IPS-18a (cell line): ENCODE measurements at regions not wholly inside any gene's neighbourhood (a gene's known extent, or its start where the extent isn't known, plus 50 kb on each side); places are given as distances from the start of the nearest gene placed in this dataset.
"Not testable (repeated sequence)": the region's sequence is repeated elsewhere in the genome, so short reads cannot be mapped to it uniquely, and the experiment has no call there.

ENCODE experiments used
- H3K27ac ChIP-seq: one replicate; pipeline ENCODE4 v1.5.1; 2013; ENCODE audit warnings: low read length
- H3K27me3 ChIP-seq: one replicate; pipeline ENCODE4 v1.6.1; 2013; ENCODE audit warnings: mild to moderate bottlenecking, low read length; ENCODE audit not compliant: control insufficient read depth, insufficient read depth
- H3K36me3 ChIP-seq: one replicate; pipeline ENCODE4 v1.6.1; 2013; ENCODE audit warnings: low read depth, low read length; ENCODE audit not compliant: control insufficient read depth
- H3K4me1 ChIP-seq: one replicate; pipeline ENCODE4 v1.6.1; 2013; ENCODE audit warnings: low read depth, low read length; ENCODE audit not compliant: control insufficient read depth
- H3K4me3 ChIP-seq: one replicate; pipeline ENCODE4 v1.5.1; 2013; ENCODE audit warnings: low read length
- H3K9ac ChIP-seq: one replicate; pipeline ENCODE4 v1.6.1; 2013; ENCODE audit warnings: mild to moderate bottlenecking, low read length, moderate library complexity
- H3K9me3 ChIP-seq: one replicate; pipeline ENCODE4 v1.6.1; 2013; ENCODE audit warnings: low read depth, low read length; ENCODE audit not compliant: control insufficient read depth

- not testable (repeated sequence) for H3K27ac ChIP-seq, H3K27me3 ChIP-seq, H3K9me3 ChIP-seq, H3K9ac ChIP-seq, H3K36me3 ChIP-seq, H3K4me3 ChIP-seq, H3K4me1 ChIP-seq
Measured at GRCh38 chr17:13659051-13659450, 57.3 kb upstream of the HS3ST3A1 start.

GRCh38 chr17:13665872-13666635 lies 64.3 kb upstream of the HS3ST3A1 start:
- H3K9ac ChIP-seq = no peak overlapping the region
- H3K4me3 ChIP-seq = no peak overlapping the region
- no peak overlapping the region for H3K27ac ChIP-seq
- no peaks in the 10 kb centered on the region for H3K27me3 ChIP-seq
- no peaks in the 10 kb centered on the region for H3K9me3 ChIP-seq
- peaks cover 5% of the 10 kb centered on the region for H3K4me1 ChIP-seq
- no peaks in the 10 kb centered on the region for H3K36me3 ChIP-seq

GRCh38 chr17:13671341-13671740 lies 69.6 kb upstream of the HS3ST3A1 start:
- H3K27me3 ChIP-seq = no peaks in the 10 kb centered on the region
- no peak overlapping the region for H3K4me3 ChIP-seq
- no peaks in the 10 kb centered on the region for H3K9me3 ChIP-seq
- H3K4me1 ChIP-seq = peaks cover 17% of the 10 kb centered on the region
- H3K36me3 ChIP-seq = no peaks in the 10 kb centered on the region
- no peak overlapping the region for H3K9ac ChIP-seq
- H3K27ac ChIP-seq = no peak overlapping the region

GRCh38 chr17:13671771-13672170 lies 70.0 kb upstream of the HS3ST3A1 start:
- Histone ChIP-seq H3K27ac (no peak overlapping the region), H3K4me3 (no peak overlapping the region), H3K9ac (no peak overlapping the region), H3K36me3 (no peaks in the 10 kb centered on the region), H3K27me3 (no peaks in the 10 kb centered on the region), H3K4me1 (peaks cover 17% of the 10 kb centered on the region), H3K9me3 (no peaks in the 10 kb centered on the region)

GRCh38 chr17:13678361-13678760 lies 76.6 kb upstream of the HS3ST3A1 start:
- no peak overlapping the region for H3K27ac ChIP-seq
- H3K4me1 ChIP-seq = no peaks in the 10 kb centered on the region
- H3K36me3 ChIP-seq = no peaks in the 10 kb centered on the region

GRCh38 chr17:13678841-13679240 lies 77.1 kb upstream of the HS3ST3A1 start:
- Histone ChIP-seq H3K4me1 (no peaks in the 10 kb centered on the region), H3K9ac (no peak overlapping the region), H3K27me3 (no peaks in the 10 kb centered on the region), H3K27ac (no peak overlapping the region), H3K4me3 (no peak overlapping the region), H3K9me3 (no peaks in the 10 kb centered on the region), H3K36me3 (no peaks in the 10 kb centered on the region)

More at GRCh38 chr17:13678361-13678760, 76.6 kb upstream of the HS3ST3A1 start:
- Histone ChIP-seq H3K27me3 (no peaks in the 10 kb centered on the region), H3K9me3 (no peaks in the 10 kb centered on the region), H3K9ac (no peak overlapping the region), H3K4me3 (no peak overlapping the region)

GRCh38 chr17:13688716-13689115 lies 87.0 kb upstream of the HS3ST3A1 start:
- Histone ChIP-seq H3K4me3 (no peak overlapping the region), H3K9ac (no peak overlapping the region), H3K27me3 (no peaks in the 10 kb centered on the region), H3K4me1 (no peaks in the 10 kb centered on the region), H3K27ac (no peak overlapping the region), H3K36me3 (no peaks in the 10 kb centered on the region), H3K9me3 (no peaks in the 10 kb centered on the region)

GRCh38 chr17:13690806-13691205 lies 89.1 kb upstream of the HS3ST3A1 start:
- no peak overlapping the region for H3K27ac ChIP-seq
- no peaks in the 10 kb centered on the region for H3K27me3 ChIP-seq
- no peaks in the 10 kb centered on the region for H3K36me3 ChIP-seq
- no peak overlapping the region for H3K4me3 ChIP-seq
- H3K9me3 ChIP-seq = no peaks in the 10 kb centered on the region
- H3K9ac ChIP-seq = no peak overlapping the region
- H3K4me1 ChIP-seq = no peaks in the 10 kb centered on the region

GRCh38 chr17:13694934-13695333 lies 93.2 kb upstream of the HS3ST3A1 start:
- no peaks in the 10 kb centered on the region for H3K27me3 ChIP-seq
- no peak overlapping the region for H3K27ac ChIP-seq
- no peaks in the 10 kb centered on the region for H3K4me1 ChIP-seq
- H3K9ac ChIP-seq = no peak overlapping the region
- no peak overlapping the region for H3K4me3 ChIP-seq
- no peaks in the 10 kb centered on the region for H3K9me3 ChIP-seq
- H3K36me3 ChIP-seq = no peaks in the 10 kb centered on the region

GRCh38 chr17:13698832-13699231 lies 97.1 kb upstream of the HS3ST3A1 start:
- H3K36me3 ChIP-seq = no peaks in the 10 kb centered on the region
- no peaks in the 10 kb centered on the region for H3K27me3 ChIP-seq
- H3K9me3 ChIP-seq = no peaks in the 10 kb centered on the region
- no peak overlapping the region for H3K4me3 ChIP-seq
- no peak overlapping the region for H3K27ac ChIP-seq
- no peaks in the 10 kb centered on the region for H3K4me1 ChIP-seq
- no peak overlapping the region for H3K9ac ChIP-seq

GRCh38 chr17:13699261-13699660 lies 97.5 kb upstream of the HS3ST3A1 start:
- Histone ChIP-seq H3K27me3 (no peaks in the 10 kb centered on the region), H3K9me3 (no peaks in the 10 kb centered on the region), H3K9ac (no peak overlapping the region), H3K36me3 (no peaks in the 10 kb centered on the region), H3K4me1 (no peaks in the 10 kb centered on the region), H3K27ac (no peak overlapping the region), H3K4me3 (no peak overlapping the region)

- no peak overlapping the region for H3K9ac ChIP-seq
- H3K4me1 ChIP-seq = no peaks in the 10 kb centered on the region
Measured at GRCh38 chr17:13702266-13702665, 100.5 kb upstream of the HS3ST3A1 start.

More at GRCh38 chr17:13702266-13702665, 100.5 kb upstream of the HS3ST3A1 start:
- no peaks in the 10 kb centered on the region for H3K27me3 ChIP-seq
- no peak overlapping the region for H3K4me3 ChIP-seq
- no peaks in the 10 kb centered on the region for H3K9me3 ChIP-seq
- H3K36me3 ChIP-seq = no peaks in the 10 kb centered on the region
- H3K27ac ChIP-seq = no peak overlapping the region
